Keratinocyte (primary cell): ENCODE measurements at regions not wholly inside any gene's neighbourhood (a gene's known extent, or its start where the extent isn't known, plus 50 kb on each side); places are given as distances from the start of the nearest gene placed in this dataset.

Experiments
- DNase-seq: peaks from one replicate; pipeline ENCODE4 v3.0.0-alpha.2; 2011; ENCODE audit warnings: low read depth, missing footprints, low spot score
- FAIRE-seq: peaks from 2 replicates; lab custom pipeline; 2011; peaks lifted over from hg19 to GRCh38; lab: Jason Lieb, UNC
- H2AFZ ChIP-seq: 2 replicates; pipeline ENCODE4 v1.6.0; 2012; ENCODE audit warnings: low read length, control low read depth, inconsistent platforms; ENCODE audit not compliant: control insufficient read depth
- H3K27ac ChIP-seq: 2 replicates; pipeline ENCODE4 v1.5.1; 2011; ENCODE audit warnings: low read length; ENCODE audit not compliant: control insufficient read depth, insufficient read depth
- H3K27me3 ChIP-seq: 3 replicates; pipeline ENCODE4 v1.6.0; 2011; ENCODE audit warnings: low read length; ENCODE audit not compliant: control insufficient read depth, insufficient read depth; ENCODE audit errors: extremely low read depth
- H3K36me3 ChIP-seq, 2 experiments: 2 replicates in 1 of 2; 3 replicates in 1 of 2; pipeline ENCODE4 v1.5.1; 2011; ENCODE audit warnings: low read length in 2 of 2, mild to moderate bottlenecking in 1 of 2; ENCODE audit not compliant: control insufficient read depth in 2 of 2, insufficient read depth in 2 of 2; ENCODE audit errors: extremely low read depth in 1 of 2
- H3K4me1 ChIP-seq: 3 replicates; pipeline ENCODE4 v1.5.1; 2011; ENCODE audit warnings: low read length; ENCODE audit not compliant: control insufficient read depth, insufficient read depth; ENCODE audit errors: extremely low read depth
- H3K4me2 ChIP-seq: 3 replicates; pipeline ENCODE4 v1.6.0; 2011; ENCODE audit warnings: low read depth, low read length; ENCODE audit not compliant: control insufficient read depth, insufficient read depth; ENCODE audit errors: extremely low read depth
- H3K4me3 ChIP-seq, 3 experiments: fragments of 200-600 bp in 1 of 3; sonication (generic) in 1 of 3; 2 replicates in 2 of 3; 3 replicates in 1 of 3; pipeline ENCODE4 v1.5.1; 2011 to 2016; ENCODE audit warnings: low read length in 3 of 3, mild to moderate bottlenecking in 3 of 3, control low read depth in 2 of 3, inconsistent platforms in 1 of 3, low read depth in 1 of 3, mixed read lengths in 1 of 3, mixed run types in 1 of 3, moderate library complexity in 1 of 3; ENCODE audit not compliant: control insufficient read depth in 2 of 3, insufficient read depth in 2 of 3; ENCODE audit errors: extremely low read depth in 1 of 3
- H3K79me2 ChIP-seq: 2 replicates; pipeline ENCODE4 v1.6.0; 2012; ENCODE audit warnings: low read length; ENCODE audit not compliant: control insufficient read depth, insufficient read depth
- H3K9ac ChIP-seq: 3 replicates; pipeline ENCODE4 v1.6.0; 2011; ENCODE audit warnings: low read length; ENCODE audit not compliant: control insufficient read depth, insufficient read depth; ENCODE audit errors: extremely low read depth
- H3K9me1 ChIP-seq: 3 replicates; pipeline ENCODE4 v1.6.0; 2011; ENCODE audit warnings: low read length; ENCODE audit not compliant: control insufficient read depth, insufficient read depth; ENCODE audit errors: extremely low read depth
- H3K9me3 ChIP-seq: 2 replicates; pipeline ENCODE4 v1.5.1; 2012; ENCODE audit warnings: low read depth, low read length; ENCODE audit not compliant: control insufficient read depth
- H4K20me1 ChIP-seq: 3 replicates; pipeline ENCODE4 v1.6.0; 2011; ENCODE audit warnings: low read length; ENCODE audit not compliant: control insufficient read depth, insufficient read depth; ENCODE audit errors: extremely low read depth
- EZH2 ChIP-seq: IDR thresholded peaks from one replicate; pipeline ENCODE4 v1.6.1; 2012; ENCODE audit warnings: inconsistent platforms, mild to moderate bottlenecking, low read length, moderate library complexity
- dilution Hi-C: fragments of 300-500 bp; cut with MboI; formaldehyde crosslinking; loops from one replicate; pipeline ENCODE4 v1.7.0; 2020; ENCODE audit warnings: low sequenced_read_pairs; ENCODE audit not compliant: extremely low pct_ligation_motif_present
- TF ChIP-seq, protein P1 (sequence below), 3 experiments: IDR thresholded peaks in 1 of 3; conservative IDR thresholded peaks in 1 of 3; optimal IDR thresholded peaks in 1 of 3; 2 replicates in 2 of 3; 3 replicates in 1 of 3; pipeline versions ENCODE3 to v1.5.1; 2011; ENCODE audit warnings: low read length in 3 of 3, mild to moderate bottlenecking in 3 of 3, moderate library complexity in 2 of 3, control low read depth in 1 of 3, inconsistent platforms in 1 of 3; ENCODE audit not compliant: insufficient read depth in 2 of 3; ENCODE audit errors: extremely low read depth in 1 of 3

DNA sequence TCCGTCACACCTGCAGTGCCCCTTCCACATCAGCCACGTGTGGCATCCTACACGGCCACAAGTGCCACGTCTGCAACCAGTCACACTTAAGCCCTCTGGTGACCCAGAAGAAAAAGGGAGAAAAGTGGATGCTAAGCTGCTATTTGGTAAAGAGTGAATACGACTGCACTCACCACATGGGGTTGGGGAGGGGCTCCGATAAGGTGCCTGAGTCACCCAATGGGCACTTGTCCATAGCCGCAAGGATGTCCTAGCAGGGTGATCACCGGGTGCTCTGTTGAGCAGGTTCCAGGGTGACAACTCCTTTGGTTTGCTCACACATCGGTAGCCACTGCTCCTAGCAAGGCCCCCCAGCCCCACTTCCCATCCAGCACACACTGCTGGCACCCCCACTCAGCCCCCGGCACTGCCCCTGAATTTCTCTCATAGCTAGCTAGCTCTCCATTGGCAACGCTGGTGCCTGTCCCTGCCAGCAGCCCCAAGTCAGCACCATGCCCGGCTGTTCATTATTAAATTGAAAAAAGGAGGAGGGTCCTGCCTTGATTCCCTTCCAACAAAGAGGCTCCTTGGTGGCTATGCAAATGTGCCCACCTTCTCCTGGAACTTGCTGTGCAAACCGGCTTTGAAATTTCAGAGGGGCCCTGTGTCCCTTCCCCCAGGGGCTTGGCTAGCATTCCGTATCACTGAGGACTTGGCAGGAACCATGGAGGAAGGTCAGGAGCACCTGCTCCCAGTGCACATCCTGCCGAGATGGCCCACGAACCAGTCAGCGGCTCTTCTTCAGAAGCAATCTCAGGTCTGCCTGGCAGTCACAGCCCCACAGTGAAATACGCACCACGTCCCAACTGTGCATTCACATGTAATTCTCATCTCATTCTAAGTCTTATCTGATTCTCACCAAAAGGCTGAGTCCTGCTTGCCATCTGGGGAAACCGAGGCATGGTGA, 227.7 kb upstream of the DIO3 start:
- Histone ChIP-seq H3K9me1 (no peaks in the 10 kb centered on the region), H2AFZ (no peak overlapping the region), H3K9me3 (peaks cover 7% of the 10 kb centered on the region), H3K79me2 (no peaks in the 10 kb centered on the region), H3K4me3 (no peak overlapping the region), H3K27ac (no peak overlapping the region), H3K27me3 (no peaks in the 10 kb centered on the region), H3K4me2 (no peak overlapping the region), H3K9ac (no peak overlapping the region), H3K4me1 (no peaks in the 10 kb centered on the region), H3K36me3 (no peaks in the 10 kb centered on the region), H4K20me1 (no peaks in the 10 kb centered on the region)
- DNase-seq (no peak), FAIRE-seq (no peak)
- dilution Hi-C loops: no loop called here
- no peak for TF ChIP-seq EZH2
- TF ChIP-seq, protein P1, sequence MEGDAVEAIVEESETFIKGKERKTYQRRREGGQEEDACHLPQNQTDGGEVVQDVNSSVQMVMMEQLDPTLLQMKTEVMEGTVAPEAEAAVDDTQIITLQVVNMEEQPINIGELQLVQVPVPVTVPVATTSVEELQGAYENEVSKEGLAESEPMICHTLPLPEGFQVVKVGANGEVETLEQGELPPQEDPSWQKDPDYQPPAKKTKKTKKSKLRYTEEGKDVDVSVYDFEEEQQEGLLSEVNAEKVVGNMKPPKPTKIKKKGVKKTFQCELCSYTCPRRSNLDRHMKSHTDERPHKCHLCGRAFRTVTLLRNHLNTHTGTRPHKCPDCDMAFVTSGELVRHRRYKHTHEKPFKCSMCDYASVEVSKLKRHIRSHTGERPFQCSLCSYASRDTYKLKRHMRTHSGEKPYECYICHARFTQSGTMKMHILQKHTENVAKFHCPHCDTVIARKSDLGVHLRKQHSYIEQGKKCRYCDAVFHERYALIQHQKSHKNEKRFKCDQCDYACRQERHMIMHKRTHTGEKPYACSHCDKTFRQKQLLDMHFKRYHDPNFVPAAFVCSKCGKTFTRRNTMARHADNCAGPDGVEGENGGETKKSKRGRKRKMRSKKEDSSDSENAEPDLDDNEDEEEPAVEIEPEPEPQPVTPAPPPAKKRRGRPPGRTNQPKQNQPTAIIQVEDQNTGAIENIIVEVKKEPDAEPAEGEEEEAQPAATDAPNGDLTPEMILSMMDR (optimal IDR thresholded peaks at IDR 0.05 in 1 of 3, IDR thresholded peaks at IDR 0.05 in 1 of 3, conservative IDR thresholded peaks at IDR 0.05 in 1 of 3; ENCODE audit: extremely low read depth in 1 of 3, insufficient read depth in 2 of 3, low read length in 3 of 3): no peak

DNA sequence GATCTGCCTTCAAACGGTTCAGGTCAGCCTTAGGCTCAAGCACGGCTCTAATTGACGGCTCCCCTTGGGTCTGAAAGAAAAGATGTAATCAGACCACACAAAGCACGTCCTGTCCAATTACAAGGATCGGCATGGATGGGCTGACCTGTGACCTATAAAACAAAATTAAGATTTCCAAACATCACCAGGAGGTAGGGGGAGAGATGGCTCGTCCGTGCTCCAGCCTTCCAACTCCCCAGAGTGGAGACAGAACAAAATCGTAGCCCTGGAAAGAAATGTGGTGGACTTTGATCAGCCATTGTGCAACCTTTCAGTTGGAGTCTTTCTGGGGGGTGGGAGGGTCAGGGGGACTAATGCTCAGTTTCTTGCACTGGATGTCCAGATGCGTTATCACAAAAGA, 226.6 kb upstream of the DIO3 start:
- H2AFZ ChIP-seq: no peak overlapping the region
- dilution Hi-C loops: no loop called here
- FAIRE-seq: no peak
- no peak overlapping the region for H3K4me3 ChIP-seq
- no peaks in the 10 kb centered on the region for H3K79me2 ChIP-seq
- H3K36me3 ChIP-seq: no peaks in the 10 kb centered on the region
- no peak overlapping the region for H3K9ac ChIP-seq
- peaks cover 5% of the 10 kb centered on the region for H3K9me3 ChIP-seq
- no peak for DNase-seq
- no peaks in the 10 kb centered on the region for H3K4me1 ChIP-seq
- TF ChIP-seq EZH2: no peak
- TF ChIP-seq, protein P1 (optimal IDR thresholded peaks at IDR 0.05 in 1 of 3, IDR thresholded peaks at IDR 0.05 in 1 of 3, conservative IDR thresholded peaks at IDR 0.05 in 1 of 3; ENCODE audit: extremely low read depth in 1 of 3, insufficient read depth in 2 of 3, low read length in 3 of 3): no peak
- no peaks in the 10 kb centered on the region for H3K27me3 ChIP-seq
- H3K9me1 ChIP-seq: no peaks in the 10 kb centered on the region
- no peak overlapping the region for H3K27ac ChIP-seq
- no peak overlapping the region for H3K4me2 ChIP-seq
- H4K20me1 ChIP-seq: no peaks in the 10 kb centered on the region
